ENCODE measurements at regions not wholly inside any gene's neighbourhood (a gene's known extent, or its start where the extent isn't known, plus 50 kb on each side); places are given as distances from the start of the nearest gene placed in this dataset.
"Not testable (repeated sequence)": the region's sequence is repeated elsewhere in the genome, so short reads cannot be mapped to it uniquely, and the experiment has no call there.

DNA sequence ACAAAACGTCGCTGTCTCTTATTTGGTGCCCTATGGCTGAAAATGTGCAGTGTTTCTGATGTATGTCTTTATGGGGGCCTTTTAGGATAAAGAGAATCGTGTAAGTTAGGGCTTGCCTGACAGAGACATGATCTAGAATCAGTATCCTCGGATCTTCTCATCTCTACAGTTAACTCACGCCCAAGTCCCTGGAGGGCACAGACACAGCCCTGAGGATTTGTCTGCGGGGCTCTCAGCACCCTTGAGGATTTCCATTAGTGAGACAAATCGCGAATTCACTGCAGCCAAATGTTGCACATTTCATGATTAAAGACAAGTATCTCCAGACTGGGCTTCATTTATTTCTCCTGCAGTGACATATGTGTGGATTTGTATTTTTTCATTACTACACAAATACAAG is 552.7 kb downstream of the C6orf118 start:
- H3K9me3 ChIP-seq (ENCODE audit: control insufficient read depth, low read length, poor library complexity, severe bottlenecking): no peaks in the 10 kb centered on the region
- Mint-ChIP-seq H3K36me3 (ENCODE audit: low read depth) (no peaks in the 10 kb centered on the region), H3K4me1 (no peaks in the 10 kb centered on the region), H3K4me3 (no peak overlapping the region), H3K27ac (no peak overlapping the region), H3K27me3 (no peaks in the 10 kb centered on the region)
- ATAC-seq (no peak), DNase-seq (no peak)

DNA sequence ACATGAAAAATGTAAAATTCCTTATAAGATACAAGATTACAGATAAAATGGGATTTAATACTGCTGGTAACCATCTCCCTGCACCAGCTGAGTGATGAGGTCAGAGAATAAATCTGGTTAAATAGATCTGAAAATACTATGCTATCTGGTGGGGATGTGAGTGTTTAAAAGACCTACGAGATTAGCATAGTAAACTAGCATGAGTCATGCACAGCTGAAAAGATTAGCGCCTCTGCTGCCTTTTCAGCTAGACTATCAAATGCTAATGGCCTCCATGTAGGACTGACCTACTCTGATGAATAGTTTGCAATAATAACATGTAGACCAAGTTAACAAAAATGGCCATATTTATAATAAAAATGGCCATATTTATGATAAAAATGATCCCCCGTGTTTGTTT is 553.3 kb downstream of the C6orf118 start:
- ATAC-seq: no peak
- no peak overlapping the region for H3K27ac Mint-ChIP-seq

DNA sequence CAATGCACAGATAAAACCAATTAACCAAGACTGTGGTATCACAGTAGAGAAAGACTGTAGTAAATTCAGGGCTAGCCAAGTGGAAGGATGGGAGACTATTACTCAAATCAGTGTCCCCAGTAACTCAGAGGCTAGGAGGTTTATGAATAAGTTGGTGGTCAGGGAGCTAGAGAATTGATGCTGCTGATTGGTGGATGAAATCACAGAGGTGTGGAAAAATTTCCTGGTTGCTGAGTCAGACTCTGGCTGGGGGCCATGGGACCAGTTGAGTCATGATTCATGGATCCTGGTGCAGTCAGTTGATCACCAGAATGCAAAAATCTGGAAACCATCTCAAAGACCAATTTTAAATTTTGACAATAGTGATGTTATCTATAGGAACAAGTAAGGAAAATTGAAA is 555.9 kb downstream of the C6orf118 start:
- no peaks in the 10 kb centered on the region for H3K9me3 ChIP-seq (ENCODE audit: control insufficient read depth, low read length, poor library complexity, severe bottlenecking)
- DNase-seq (no peak), ATAC-seq (no peak)
- Mint-ChIP-seq H3K27ac (no peak overlapping the region), H3K36me3 (ENCODE audit: low read depth) (no peaks in the 10 kb centered on the region), H3K4me1 (no peaks in the 10 kb centered on the region), H3K27me3 (no peaks in the 10 kb centered on the region), H3K4me3 (no peak overlapping the region)

More for the DNA sequence above, 553.3 kb downstream of the C6orf118 start:
- Mint-ChIP-seq H3K4me1 (no peaks in the 10 kb centered on the region), H3K36me3 (ENCODE audit: low read depth) (no peaks in the 10 kb centered on the region), H3K4me3 (no peak overlapping the region), H3K27me3 (no peaks in the 10 kb centered on the region)
- H3K9me3 ChIP-seq (ENCODE audit: control insufficient read depth, low read length, poor library complexity, severe bottlenecking): no peaks in the 10 kb centered on the region
- DNase-seq: no peak

DNA sequence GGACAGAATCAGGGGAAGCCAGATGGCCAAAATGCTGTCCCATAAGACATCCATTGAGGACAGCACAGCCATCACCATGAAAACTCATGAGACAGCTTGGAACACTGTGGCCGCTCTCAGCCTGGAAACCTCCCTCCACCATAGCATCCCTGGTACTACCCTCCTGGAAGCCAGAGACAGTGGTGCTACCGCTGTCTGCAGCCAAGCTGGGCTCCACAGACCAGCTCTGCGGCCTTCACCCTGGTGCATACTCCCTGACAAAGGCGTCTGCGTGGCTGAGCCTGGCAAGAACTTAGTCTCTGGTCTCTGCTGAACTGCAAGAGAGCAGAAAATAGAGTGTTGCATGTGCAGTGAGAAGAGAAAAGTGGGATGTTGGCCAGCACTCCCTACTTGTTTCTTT is 558.0 kb downstream of the C6orf118 start:
- no peaks in the 10 kb centered on the region for H3K9me3 ChIP-seq (ENCODE audit: control insufficient read depth, low read length, poor library complexity, severe bottlenecking)
- Mint-ChIP-seq H3K4me3 (no peak overlapping the region), H3K27me3 (no peaks in the 10 kb centered on the region), H3K36me3 (ENCODE audit: low read depth) (no peaks in the 10 kb centered on the region), H3K4me1 (no peaks in the 10 kb centered on the region), H3K27ac (no peak overlapping the region)
- DNase-seq (no peak), ATAC-seq (no peak)

DNA sequence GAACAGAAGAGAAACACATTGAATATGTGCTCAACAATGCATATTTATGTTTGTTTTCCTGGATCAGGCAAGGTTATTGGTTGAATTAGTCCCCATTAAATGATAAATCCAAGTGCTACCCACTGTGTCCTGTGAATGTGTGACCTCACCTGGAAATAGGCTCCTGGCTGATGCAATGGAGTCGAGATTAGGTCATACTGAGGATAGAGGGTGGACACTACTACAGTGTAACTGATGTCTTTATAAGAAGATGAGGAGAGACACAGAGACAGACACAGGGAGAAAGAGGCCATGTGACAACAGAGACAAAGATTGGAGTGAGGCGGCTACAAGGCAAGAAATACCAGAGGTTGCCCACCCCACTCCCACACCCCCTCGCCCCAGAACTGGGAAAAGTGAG is 559.3 kb downstream of the C6orf118 start:
- no peak for ATAC-seq
- Mint-ChIP-seq H3K27me3 (no peaks in the 10 kb centered on the region), H3K4me3 (no peak overlapping the region), H3K27ac (no peak overlapping the region), H3K4me1 (no peaks in the 10 kb centered on the region), H3K36me3 (ENCODE audit: low read depth) (no peaks in the 10 kb centered on the region)
- no peaks in the 10 kb centered on the region for H3K9me3 ChIP-seq (ENCODE audit: control insufficient read depth, low read length, poor library complexity, severe bottlenecking)
- no peak for DNase-seq

DNA sequence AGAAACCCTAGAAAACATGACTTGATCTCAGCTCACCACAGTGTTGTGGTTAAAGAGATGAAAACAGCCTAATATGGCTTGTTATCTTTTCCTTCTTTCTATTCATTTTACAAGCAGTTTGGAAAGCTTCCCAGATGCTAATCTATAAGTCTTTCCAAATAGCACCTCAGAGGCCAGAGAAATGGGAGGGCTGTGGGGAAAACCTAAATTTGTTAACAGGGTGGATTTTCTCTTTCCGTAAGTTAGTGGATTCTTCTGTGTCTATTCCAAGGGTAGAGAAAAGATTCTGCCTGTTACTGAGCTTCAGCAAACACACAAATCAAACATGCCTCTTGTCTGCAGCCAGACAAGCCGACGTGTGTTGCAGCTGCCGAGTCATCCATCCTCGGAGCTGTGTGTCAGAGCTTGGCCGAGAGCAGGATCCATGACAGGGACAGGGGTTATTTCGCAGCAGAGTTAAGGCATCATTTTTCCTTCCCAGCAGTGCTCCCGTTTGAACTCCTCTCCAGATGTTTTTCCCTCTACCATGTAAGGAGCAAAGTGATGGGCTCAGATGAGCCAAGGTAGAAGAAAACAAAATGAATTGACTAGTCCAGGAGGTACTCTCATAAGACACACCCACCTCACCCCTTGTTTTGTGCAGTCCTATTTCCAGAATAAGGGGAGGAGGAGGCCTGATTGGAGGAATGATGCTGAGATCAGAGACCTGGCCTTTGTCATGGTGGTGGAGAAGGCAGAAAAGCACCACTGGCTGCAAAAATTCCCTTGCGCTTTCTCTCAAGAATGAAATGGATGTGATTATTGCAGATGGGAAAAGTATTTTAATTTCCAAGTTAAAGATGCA is 560.0 kb downstream of the C6orf118 start:
- no peaks in the 10 kb centered on the region for H3K36me3 Mint-ChIP-seq (ENCODE audit: low read depth)
- no peak overlapping the region for H3K4me3 Mint-ChIP-seq
- no peaks in the 10 kb centered on the region for H3K4me1 Mint-ChIP-seq
- H3K9me3 ChIP-seq (ENCODE audit: control insufficient read depth, low read length, poor library complexity, severe bottlenecking): no peaks in the 10 kb centered on the region
- no peak overlapping the region for H3K27ac Mint-ChIP-seq
- ATAC-seq: no peak
- DNase-seq: no peak
- H3K27me3 Mint-ChIP-seq: no peaks in the 10 kb centered on the region

DNA sequence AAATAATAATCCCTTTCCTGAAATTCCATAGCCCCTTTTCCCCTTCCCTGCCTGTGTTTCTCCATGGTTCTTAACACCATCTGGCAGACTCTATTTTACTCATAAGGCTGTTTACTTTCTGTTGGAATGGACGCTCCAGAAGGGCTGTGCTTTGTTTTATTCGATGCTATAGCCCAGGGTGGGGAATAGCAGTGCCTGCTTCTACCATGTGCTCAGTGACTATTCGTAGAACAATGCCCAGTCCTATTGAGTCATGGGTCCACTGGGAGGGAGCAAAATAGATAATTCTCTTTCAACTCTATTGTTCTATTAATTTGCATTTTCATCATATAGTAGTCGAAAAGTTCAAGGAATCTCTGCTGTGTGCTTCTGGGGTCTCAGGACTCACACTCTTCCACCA is 565.1 kb downstream of the C6orf118 start:
- DNase-seq (no peak), ATAC-seq (no peak)
- H3K4me1 Mint-ChIP-seq: no peaks in the 10 kb centered on the region
- H3K27me3 Mint-ChIP-seq: no peaks in the 10 kb centered on the region
- H3K4me3 Mint-ChIP-seq: no peak overlapping the region
- peaks cover 2% of the 10 kb centered on the region for H3K9me3 ChIP-seq (ENCODE audit: control insufficient read depth, low read length, poor library complexity, severe bottlenecking)
- no peaks in the 10 kb centered on the region for H3K36me3 Mint-ChIP-seq (ENCODE audit: low read depth)
- H3K27ac Mint-ChIP-seq: no peak overlapping the region

DNA sequence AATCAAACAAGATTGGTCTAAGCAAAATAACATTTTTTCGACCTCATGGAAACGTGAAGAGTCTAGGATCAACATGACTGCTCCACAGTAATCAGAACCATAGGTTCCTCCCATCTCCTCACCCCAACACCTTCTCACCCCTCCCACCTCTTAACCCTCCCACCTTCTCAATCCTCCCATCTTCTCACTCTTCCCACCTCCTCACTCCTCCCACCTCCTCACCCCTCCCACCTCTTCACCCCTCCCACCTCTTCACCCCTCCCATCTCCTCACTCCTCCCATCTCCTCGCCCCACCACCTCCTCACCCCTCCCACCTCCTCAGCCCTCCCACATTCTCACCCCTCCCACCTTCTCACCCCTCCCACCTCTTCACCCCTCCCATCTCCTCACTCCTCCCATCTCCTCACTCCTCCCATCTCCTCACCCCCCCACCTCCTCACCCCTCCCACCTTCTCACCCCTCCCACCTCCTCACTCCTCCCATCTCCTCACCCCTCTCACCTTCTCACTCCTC is 567.4 kb downstream of the C6orf118 start:
- Mint-ChIP-seq H3K36me3 (ENCODE audit: low read depth) (no peaks in the 10 kb centered on the region), H3K27ac (no peak overlapping the region), H3K4me3 (no peak overlapping the region), H3K4me1 (no peaks in the 10 kb centered on the region), H3K27me3 (no peaks in the 10 kb centered on the region)
- H3K9me3 ChIP-seq (ENCODE audit: control insufficient read depth, low read length, poor library complexity, severe bottlenecking): peaks cover 2% of the 10 kb centered on the region
- no peak for ATAC-seq
- no peak for DNase-seq

DNA sequence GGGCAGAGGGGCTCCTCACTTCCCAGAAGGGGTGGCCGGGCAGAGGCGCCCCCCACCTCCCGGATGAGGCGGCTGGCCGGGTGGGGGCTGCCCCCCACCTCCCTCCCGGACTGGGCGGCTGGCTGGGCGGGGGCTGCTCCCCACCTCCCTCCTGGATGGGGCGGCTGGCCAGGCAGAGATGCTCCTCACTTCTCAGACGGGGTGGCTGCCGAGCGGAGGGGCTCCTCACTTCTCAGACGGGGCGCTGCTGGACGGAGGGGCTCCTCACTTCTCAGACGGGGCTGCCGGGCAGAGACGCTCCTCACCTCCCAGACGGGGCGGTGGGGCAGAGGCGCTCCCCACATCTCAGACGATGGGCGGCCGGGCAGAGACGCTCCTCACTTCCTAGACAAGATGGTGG is 573.3 kb downstream of the C6orf118 start:
- ATAC-seq; H3K4me1 Mint-ChIP-seq; H3K36me3 Mint-ChIP-seq (ENCODE audit: low read depth); H3K27ac Mint-ChIP-seq; H3K4me3 Mint-ChIP-seq; H3K27me3 Mint-ChIP-seq; DNase-seq; H3K9me3 ChIP-seq (ENCODE audit: control insufficient read depth, low read length, poor library complexity, severe bottlenecking): not testable (repeated sequence)

DNA sequence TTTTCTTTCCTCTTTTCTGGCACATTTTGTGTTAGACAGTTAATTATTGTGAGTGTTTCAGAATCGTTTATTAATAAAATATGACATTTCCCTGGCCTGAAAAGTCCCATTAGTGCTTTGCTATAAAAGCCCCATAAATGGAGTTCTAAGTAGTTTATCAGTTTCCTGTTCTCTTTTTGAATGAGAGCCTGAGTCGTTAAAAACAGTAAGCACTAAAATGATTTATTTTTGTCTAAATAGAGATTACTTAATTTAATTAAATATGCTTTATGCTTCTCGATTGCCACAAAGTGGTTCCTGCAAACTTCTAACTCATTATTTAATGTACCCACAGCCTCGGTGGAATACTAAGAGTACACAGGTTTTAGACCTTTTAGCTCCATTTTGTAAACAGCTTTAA is 577.9 kb downstream of the C6orf118 start:
- Mint-ChIP-seq H3K36me3 (ENCODE audit: low read depth) (no peaks in the 10 kb centered on the region), H3K4me1 (no peaks in the 10 kb centered on the region), H3K27ac (no peak overlapping the region), H3K27me3 (no peaks in the 10 kb centered on the region), H3K4me3 (no peak overlapping the region)
- ATAC-seq: no peak
- DNase-seq: no peak
- peaks cover 3% of the 10 kb centered on the region for H3K9me3 ChIP-seq (ENCODE audit: control insufficient read depth, low read length, poor library complexity, severe bottlenecking)

DNA sequence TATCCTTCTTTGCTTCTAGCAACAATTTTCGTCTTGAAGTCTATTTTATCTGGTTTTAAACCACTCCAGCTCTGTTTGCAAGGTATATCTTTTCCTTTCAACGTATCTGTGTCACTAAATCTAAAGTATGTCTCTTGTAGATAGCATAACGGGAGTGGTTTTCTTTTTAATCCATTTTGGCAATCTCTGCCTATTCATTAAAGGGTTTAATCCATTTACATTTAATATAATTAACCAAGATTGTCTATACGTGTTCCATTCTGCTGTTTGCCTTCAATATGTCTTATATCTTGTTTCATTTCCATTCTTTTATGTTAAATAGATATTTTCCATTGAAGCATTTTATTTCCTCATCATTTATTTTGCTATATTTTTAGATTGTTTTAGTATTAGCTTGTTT is 587.9 kb downstream of the C6orf118 start:
- peaks cover 3% of the 10 kb centered on the region for H3K9me3 ChIP-seq (ENCODE audit: control insufficient read depth, low read length, poor library complexity, severe bottlenecking)
- H3K4me1 Mint-ChIP-seq: no peaks in the 10 kb centered on the region
- DNase-seq: no peak
- no peak overlapping the region for H3K4me3 Mint-ChIP-seq
- no peak overlapping the region for H3K27ac Mint-ChIP-seq
- H3K27me3 Mint-ChIP-seq: no peaks in the 10 kb centered on the region
- no peak for ATAC-seq
- no peaks in the 10 kb centered on the region for H3K36me3 Mint-ChIP-seq (ENCODE audit: low read depth)

DNA sequence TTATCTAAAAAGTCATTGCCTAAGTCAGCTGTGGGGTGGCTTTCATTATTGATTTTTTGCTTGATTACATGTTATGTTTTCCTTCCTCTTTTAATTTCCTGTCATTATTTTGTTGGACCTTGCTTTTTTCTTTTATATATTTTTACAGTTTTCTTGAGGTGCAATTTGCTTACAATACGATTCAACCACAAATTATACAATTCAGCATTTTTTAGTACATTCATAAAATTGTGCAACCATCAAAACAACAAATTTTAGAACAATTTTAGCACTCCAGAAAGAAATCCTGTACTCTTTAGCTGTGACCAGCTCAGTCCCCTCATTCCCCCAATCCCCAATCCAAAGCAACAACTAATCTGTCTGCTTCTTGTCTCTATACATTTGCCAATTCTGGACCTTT is 608.9 kb downstream of the C6orf118 start:
- no peak for ATAC-seq
- Mint-ChIP-seq H3K4me3 (no peak overlapping the region), H3K4me1 (no peaks in the 10 kb centered on the region), H3K36me3 (ENCODE audit: low read depth) (no peaks in the 10 kb centered on the region), H3K27ac (no peak overlapping the region), H3K27me3 (no peaks in the 10 kb centered on the region)
- H3K9me3 ChIP-seq (ENCODE audit: control insufficient read depth, low read length, poor library complexity, severe bottlenecking): no peaks in the 10 kb centered on the region
- DNase-seq: no peak

DNA sequence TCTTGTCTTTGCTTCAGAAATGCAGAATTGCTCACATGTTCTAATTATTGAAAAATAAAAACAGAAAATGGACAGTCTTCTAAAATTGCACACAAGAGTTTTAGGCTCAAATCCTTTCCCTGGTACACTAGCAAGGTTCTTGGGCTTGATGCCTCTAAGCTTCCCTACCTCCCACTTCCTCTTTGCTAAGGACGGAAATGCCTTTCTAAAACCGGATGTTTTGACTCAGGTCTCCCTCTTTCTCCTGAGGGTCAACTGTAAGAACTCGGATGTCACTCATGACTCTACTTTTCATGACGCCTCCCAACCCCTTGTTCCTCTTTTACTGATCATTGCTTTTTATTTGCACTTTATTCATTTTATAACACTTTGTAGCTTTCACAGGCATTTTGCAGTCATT is 613.5 kb downstream of the C6orf118 start:
- no peak for DNase-seq
- ATAC-seq: no peak
- Mint-ChIP-seq H3K4me3 (no peak overlapping the region), H3K36me3 (ENCODE audit: low read depth) (no peaks in the 10 kb centered on the region), H3K4me1 (no peaks in the 10 kb centered on the region), H3K27ac (no peak overlapping the region), H3K27me3 (no peaks in the 10 kb centered on the region)
- H3K9me3 ChIP-seq (ENCODE audit: control insufficient read depth, low read length, poor library complexity, severe bottlenecking): no peaks in the 10 kb centered on the region

DNA sequence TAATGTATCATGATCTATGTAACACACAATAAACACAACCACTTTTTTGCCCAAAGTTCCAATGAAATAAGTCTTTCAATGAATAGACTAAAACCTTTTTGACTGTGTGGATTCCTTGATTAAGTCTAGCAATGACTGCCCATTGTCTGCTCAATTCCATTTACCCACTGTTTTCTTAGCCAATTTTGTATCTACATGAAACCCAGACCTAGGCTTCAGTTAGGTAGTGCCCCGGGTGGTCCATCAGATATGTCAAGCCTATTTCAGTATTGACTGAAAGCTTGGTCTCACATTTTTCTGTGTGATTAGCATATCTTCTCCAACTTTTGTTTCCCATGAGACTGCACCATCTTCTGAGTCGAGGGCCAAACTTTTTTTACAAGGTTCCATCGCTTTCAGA is 615.0 kb downstream of the C6orf118 start:
- Mint-ChIP-seq H3K27ac (no peak overlapping the region), H3K4me3 (no peak overlapping the region), H3K4me1 (no peaks in the 10 kb centered on the region), H3K36me3 (ENCODE audit: low read depth) (no peaks in the 10 kb centered on the region), H3K27me3 (no peaks in the 10 kb centered on the region)
- ATAC-seq (no peak), DNase-seq (no peak)
- no peaks in the 10 kb centered on the region for H3K9me3 ChIP-seq (ENCODE audit: control insufficient read depth, low read length, poor library complexity, severe bottlenecking)
